ENCODE measurements at regions not wholly inside any gene's neighbourhood (a gene's known extent, or its start where the extent isn't known, plus 50 kb on each side); places are given as distances from the start of the nearest gene placed in this dataset.

GRCh38 chr15:69740684-69741083, 288.1 kb downstream of the RPLP1 start:
- DNase-seq (ENCODE audit: low read depth), result no peak

- DNase-seq (ENCODE audit: low read depth), result no peak
Observed at GRCh38 chr15:69742361-69742760, 289.7 kb downstream of the RPLP1 start.

- DNase-seq (ENCODE audit: low read depth), result no peak
Observed at GRCh38 chr15:69743091-69743490, 290.5 kb downstream of the RPLP1 start.

- no peak for DNase-seq (ENCODE audit: low read depth)
Observed at GRCh38 chr15:69744391-69745162, 292.0 kb downstream of the RPLP1 start.

GRCh38 chr15:69747193-69747592, 294.6 kb downstream of the RPLP1 start:
- no peak for DNase-seq (ENCODE audit: low read depth)

- DNase-seq (ENCODE audit: low read depth), result no peak
Observed at GRCh38 chr15:69748131-69748530, 295.5 kb downstream of the RPLP1 start.

- DNase-seq (ENCODE audit: low read depth), result no peak
Observed at GRCh38 chr15:69748576-69749185, 296.1 kb downstream of the RPLP1 start.

- no peak for DNase-seq (ENCODE audit: low read depth)
Observed at GRCh38 chr15:69749274-69749673, 296.7 kb downstream of the RPLP1 start.

- DNase-seq (ENCODE audit: low read depth), result no peak
Observed at GRCh38 chr15:69749797-69750196, 297.2 kb downstream of the RPLP1 start.

GRCh38 chr15:69750253-69750652, 297.6 kb downstream of the RPLP1 start:
- no peak for DNase-seq (ENCODE audit: low read depth)

- DNase-seq (ENCODE audit: low read depth), result no peak
Observed at GRCh38 chr15:69751147-69751546, 298.5 kb downstream of the RPLP1 start.

GRCh38 chr15:69751566-69751965, 298.9 kb downstream of the RPLP1 start:
- DNase-seq (ENCODE audit: low read depth), result no peak

GRCh38 chr15:69753867-69754266, 301.2 kb downstream of the RPLP1 start:
- no peak for DNase-seq (ENCODE audit: low read depth)

GRCh38 chr15:69754313-69754712, 301.7 kb downstream of the RPLP1 start:
- DNase-seq (ENCODE audit: low read depth), result no peak

GRCh38 chr15:69755551-69756310, 303.1 kb downstream of the RPLP1 start:
- DNase-seq (ENCODE audit: low read depth), result peak; percentile 48

- no peak for DNase-seq (ENCODE audit: low read depth)
Observed at GRCh38 chr15:69756440-69756839, 303.8 kb downstream of the RPLP1 start.

- DNase-seq (ENCODE audit: low read depth), result no peak
Observed at GRCh38 chr15:69757186-69757585, 304.6 kb downstream of the RPLP1 start.

GRCh38 chr15:69758291-69758771, 305.7 kb downstream of the RPLP1 start:
- DNase-seq (ENCODE audit: low read depth), result peak; percentile 35

GRCh38 chr15:69758810-69759790, 306.5 kb downstream of the RPLP1 start:
- DNase-seq (ENCODE audit: low read depth), result peak; percentile 79

- peak; percentile 90 for DNase-seq (ENCODE audit: low read depth)
Observed at GRCh38 chr15:69760258-69760845, 307.7 kb downstream of the RPLP1 start.

GRCh38 chr15:69760890-69761568, 308.4 kb downstream of the RPLP1 start:
- DNase-seq (ENCODE audit: low read depth), result peak; percentile 99
